HEK293 (cell line): ENCODE measurements at regions not wholly inside any gene's neighbourhood (a gene's known extent, or its start where the extent isn't known, plus 50 kb on each side); places are given as distances from the start of the nearest gene placed in this dataset.

Experiments used
- CTCF ChIP-seq: fragments of 450-650 bp; formaldehyde crosslinking; IDR thresholded peaks from 2 replicates; pipeline ENCODE4 v1.5.1; 2016; ENCODE audit warnings: missing biosample characterization, missing genetic modification characterization
- EGR2 ChIP-seq: fragments of 450-650 bp; formaldehyde crosslinking; IDR thresholded peaks from 2 replicates; pipeline ENCODE4 v1.5.1; 2016; ENCODE audit warnings: low read depth, missing biosample characterization, missing genetic modification characterization
- KLF16 ChIP-seq: fragments of 450-650 bp; formaldehyde crosslinking; IDR thresholded peaks from 2 replicates; pipeline ENCODE4 v1.5.1; 2017; ENCODE audit warnings: missing biosample characterization, missing genetic modification characterization
- ZNF138 ChIP-seq: fragments of 450-650 bp; formaldehyde crosslinking; IDR thresholded peaks from 2 replicates; pipeline ENCODE4 v1.5.1; 2016; ENCODE audit warnings: missing biosample characterization, missing genetic modification characterization, borderline replicate concordance
- ZNF16 ChIP-seq: fragments of 450-650 bp; formaldehyde crosslinking; IDR thresholded peaks from 2 replicates; pipeline ENCODE4 v1.5.1; 2016; ENCODE audit warnings: low read depth, missing biosample characterization, missing genetic modification characterization
- ZNF785 ChIP-seq: fragments of 450-650 bp; formaldehyde crosslinking; IDR thresholded peaks from 2 replicates; pipeline ENCODE4 v1.5.1; 2016; ENCODE audit warnings: missing biosample characterization, missing genetic modification characterization
- ZNF791 ChIP-seq: fragments of 450-650 bp; formaldehyde crosslinking; IDR thresholded peaks from 2 replicates; pipeline ENCODE4 v1.5.1; 2016; ENCODE audit warnings: missing biosample characterization, missing genetic modification characterization

GRCh38 chr17:13702266-13702665 is 100.5 kb upstream of the HS3ST3A1 start:
- TF ChIP-seq ZNF16 (tag by site-specific recombination) (no peak), ZNF785 (tag by site-specific recombination) (no peak), ZNF791 (no peak), CTCF (no peak), KLF16 (tag by site-specific recombination) (no peak), EGR2 (tag by site-specific recombination) (no peak), ZNF138 (tag by site-specific recombination) (no peak)
